Stimulated activated effector memory CD8-positive, alpha-beta T cell treated with anti-CD3 and anti-CD28 coated beads, Interleukin-12 subunit alpha, Interleukin-12 subunit beta, amount 100 ng/mL, for 72 hours (primary cell): ENCODE measurements at regions not wholly inside any gene's neighbourhood (a gene's known extent, or its start where the extent isn't known, plus 50 kb on each side); places are given as distances from the start of the nearest gene placed in this dataset.
"Not testable (repeated sequence)": the region's sequence is repeated elsewhere in the genome, so short reads cannot be mapped to it uniquely, and the experiment has no call there.

ENCODE experiments used
- ATAC-seq: fragments of 150-1000 bp; cut with Tn5 transposase; 2 replicates; pipeline ENCODE4 v1.10.0; 2021
- DNase-seq, 2 donors: peaks; one replicate each; pipeline ENCODE4 v3.0.0; 2021 to 2022; ENCODE audit warnings: low spot score in 2 of 2
- H3K27ac Mint-ChIP-seq: one replicate; pipeline ENCODE4 v1.8.0; 2022; ENCODE audit warnings: mild to moderate bottlenecking, mixed read lengths
- H3K36me3 Mint-ChIP-seq: one replicate; pipeline ENCODE4 v1.8.0; 2022; ENCODE audit warnings: mild to moderate bottlenecking, mixed read lengths
- H3K4me1 Mint-ChIP-seq: one replicate; pipeline ENCODE4 v1.8.0; 2022; ENCODE audit warnings: mixed read lengths
- H3K4me3 Mint-ChIP-seq: one replicate; pipeline ENCODE4 v1.8.0; 2022; ENCODE audit warnings: mild to moderate bottlenecking, mixed read lengths
- H3K9me3 Mint-ChIP-seq: one replicate; pipeline ENCODE4 v1.8.0; 2022; ENCODE audit warnings: mixed read lengths

GRCh38 chr14:54256156-54256555 lies 140.7 kb upstream of the CDKN3 start:
- Mint-ChIP-seq H3K36me3 (no peaks in the 10 kb centered on the region), H3K9me3 (no peaks in the 10 kb centered on the region), H3K4me3 (no peak overlapping the region), H3K27ac (no peak overlapping the region), H3K4me1 (no peaks in the 10 kb centered on the region)
- ATAC-seq (no peak), DNase-seq (no peak)

GRCh38 chr14:54257424-54257823 lies 139.4 kb upstream of the CDKN3 start:
- Mint-ChIP-seq H3K36me3 (no peaks in the 10 kb centered on the region), H3K4me3 (no peak overlapping the region), H3K4me1 (no peaks in the 10 kb centered on the region), H3K27ac (no peak overlapping the region), H3K9me3 (no peaks in the 10 kb centered on the region)
- DNase-seq (no peak), ATAC-seq (no peak)

GRCh38 chr14:54258382-54258781 lies 138.4 kb upstream of the CDKN3 start:
- ATAC-seq: no peak
- Mint-ChIP-seq H3K4me1 (no peaks in the 10 kb centered on the region), H3K4me3 (no peak overlapping the region), H3K36me3 (no peaks in the 10 kb centered on the region), H3K27ac (no peak overlapping the region), H3K9me3 (no peaks in the 10 kb centered on the region)
- no peak for DNase-seq

GRCh38 chr14:54259821-54260220 lies 137.0 kb upstream of the CDKN3 start:
- no peak overlapping the region for H3K27ac Mint-ChIP-seq
- no peaks in the 10 kb centered on the region for H3K36me3 Mint-ChIP-seq
- no peak for DNase-seq
- H3K9me3 Mint-ChIP-seq: no peaks in the 10 kb centered on the region
- no peaks in the 10 kb centered on the region for H3K4me1 Mint-ChIP-seq
- H3K4me3 Mint-ChIP-seq: no peak overlapping the region
- ATAC-seq: no peak

- Mint-ChIP-seq H3K27ac (no peak overlapping the region), H3K9me3 (no peaks in the 10 kb centered on the region), H3K36me3 (no peaks in the 10 kb centered on the region), H3K4me3 (no peak overlapping the region), H3K4me1 (no peaks in the 10 kb centered on the region)
- DNase-seq: no peak
- no peak for ATAC-seq
Observed at GRCh38 chr14:54261283-54261682, 135.5 kb upstream of the CDKN3 start.

GRCh38 chr14:54266616-54267015 lies 130.2 kb upstream of the CDKN3 start:
- not testable (repeated sequence) for H3K4me1 Mint-ChIP-seq, H3K4me3 Mint-ChIP-seq, H3K9me3 Mint-ChIP-seq, H3K27ac Mint-ChIP-seq, H3K36me3 Mint-ChIP-seq, DNase-seq, ATAC-seq

GRCh38 chr14:54267172-54267571 lies 129.6 kb upstream of the CDKN3 start:
- no peaks in the 10 kb centered on the region for H3K36me3 Mint-ChIP-seq
- H3K4me3 Mint-ChIP-seq: no peak overlapping the region
- DNase-seq: no peak
- H3K9me3 Mint-ChIP-seq: no peaks in the 10 kb centered on the region
- no peaks in the 10 kb centered on the region for H3K4me1 Mint-ChIP-seq
- no peak for ATAC-seq
- H3K27ac Mint-ChIP-seq: no peak overlapping the region

GRCh38 chr14:54275997-54276725 lies 120.6 kb upstream of the CDKN3 start:
- no peak for ATAC-seq
- no peak for DNase-seq
- no peaks in the 10 kb centered on the region for H3K4me1 Mint-ChIP-seq
- no peak overlapping the region for H3K27ac Mint-ChIP-seq
- H3K4me3 Mint-ChIP-seq: no peak overlapping the region
- no peaks in the 10 kb centered on the region for H3K9me3 Mint-ChIP-seq
- H3K36me3 Mint-ChIP-seq: no peaks in the 10 kb centered on the region

GRCh38 chr14:54278087-54278486 lies 118.7 kb upstream of the CDKN3 start:
- no peak overlapping the region for H3K4me3 Mint-ChIP-seq
- no peaks in the 10 kb centered on the region for H3K4me1 Mint-ChIP-seq
- H3K9me3 Mint-ChIP-seq: no peaks in the 10 kb centered on the region
- no peaks in the 10 kb centered on the region for H3K36me3 Mint-ChIP-seq
- H3K27ac Mint-ChIP-seq: no peak overlapping the region
- DNase-seq: no peak
- ATAC-seq: no peak

- Mint-ChIP-seq H3K9me3 (no peaks in the 10 kb centered on the region), H3K27ac (no peak overlapping the region), H3K4me3 (no peak overlapping the region), H3K4me1 (no peaks in the 10 kb centered on the region), H3K36me3 (no peaks in the 10 kb centered on the region)
- DNase-seq (no peak), ATAC-seq (no peak)
Observed at GRCh38 chr14:54278665-54279295, 118.0 kb upstream of the CDKN3 start.

- DNase-seq: no peak
- Mint-ChIP-seq H3K36me3 (no peaks in the 10 kb centered on the region), H3K27ac (no peak overlapping the region), H3K4me1 (no peaks in the 10 kb centered on the region), H3K9me3 (no peaks in the 10 kb centered on the region), H3K4me3 (no peak overlapping the region)
- ATAC-seq: no peak
Observed at GRCh38 chr14:54282849-54283248, 114.0 kb upstream of the CDKN3 start.

GRCh38 chr14:54285030-54285429 lies 111.8 kb upstream of the CDKN3 start:
- Mint-ChIP-seq H3K27ac (no peak overlapping the region), H3K36me3 (no peaks in the 10 kb centered on the region), H3K4me3 (no peak overlapping the region), H3K4me1 (no peaks in the 10 kb centered on the region), H3K9me3 (no peaks in the 10 kb centered on the region)
- DNase-seq (no peak), ATAC-seq (no peak)

GRCh38 chr14:54291491-54292191 lies 105.2 kb upstream of the CDKN3 start:
- H3K9me3 Mint-ChIP-seq: peaks cover 3% of the 10 kb centered on the region
- H3K27ac Mint-ChIP-seq: no peak overlapping the region
- no peaks in the 10 kb centered on the region for H3K4me1 Mint-ChIP-seq
- no peaks in the 10 kb centered on the region for H3K36me3 Mint-ChIP-seq
- DNase-seq (no peak), ATAC-seq (no peak)
- no peak overlapping the region for H3K4me3 Mint-ChIP-seq

GRCh38 chr14:54294802-54295201 lies 102.0 kb upstream of the CDKN3 start:
- Mint-ChIP-seq H3K4me1 (no peaks in the 10 kb centered on the region), H3K36me3 (no peaks in the 10 kb centered on the region), H3K4me3 (no peak overlapping the region), H3K27ac (no peak overlapping the region), H3K9me3 (peaks cover 3% of the 10 kb centered on the region)
- DNase-seq (no peak), ATAC-seq (no peak)

GRCh38 chr14:54299410-54300363 lies 97.1 kb upstream of the CDKN3 start:
- DNase-seq (no peak), ATAC-seq (no peak)
- H3K36me3 Mint-ChIP-seq: no peaks in the 10 kb centered on the region
- no peak overlapping the region for H3K4me3 Mint-ChIP-seq
- H3K4me1 Mint-ChIP-seq: no peaks in the 10 kb centered on the region
- H3K27ac Mint-ChIP-seq: no peak overlapping the region
- peaks cover 3% of the 10 kb centered on the region for H3K9me3 Mint-ChIP-seq
